K562 (cell line): ENCODE measurements at regions not wholly inside any gene's neighbourhood (a gene's known extent, or its start where the extent isn't known, plus 50 kb on each side); places are given as distances from the start of the nearest gene placed in this dataset.

ENCODE experiments used
- BRF1 ChIP-seq: IDR thresholded peaks from 3 replicates; pipeline ENCODE4 v1.6.1; 2011; ENCODE audit warnings: borderline replicate concordance, mild to moderate bottlenecking; ENCODE audit not compliant: insufficient read length; ENCODE audit errors: extremely low read depth
- MCM7 ChIP-seq, 2 experiments: fragments of 450-650 bp; IDR thresholded peaks; 2 replicates each; pipeline ENCODE4 v1.6.1; 2016 to 2018
- MTA2 ChIP-seq: fragments of 450-650 bp; IDR thresholded peaks from 2 replicates; pipeline ENCODE4 v1.6.1; 2016; ENCODE audit warnings: low read depth
- RBM17 ChIP-seq: fragments of 200-400 bp; formaldehyde crosslinking; IDR thresholded peaks from 2 replicates; pipeline ENCODE4 v1.6.1; 2017; ENCODE audit warnings: low read depth, mild to moderate bottlenecking, low read length, borderline replicate concordance
- ZNF589 ChIP-seq: fragments of 200-800 bp; sonication (Bioruptor generic); IDR thresholded peaks from 2 replicates; pipeline ENCODE4 v1.6.1; 2016; ENCODE audit warnings: low read depth, missing genetic modification characterization, missing compliant biosample characterization
- ZNF76 ChIP-seq: fragments of 250-450 bp; sonication (Bioruptor Pico); IDR thresholded peaks from 2 replicates; pipeline ENCODE4 v1.4.0; 2020; ENCODE audit warnings: mild to moderate bottlenecking, moderate library complexity, borderline replicate concordance
- ZNF79 ChIP-seq: fragments of 250-450 bp; sonication (Bioruptor Pico); IDR thresholded peaks from 2 replicates; pipeline ENCODE4 v1.4.0; 2020; ENCODE audit warnings: low read depth, mild to moderate bottlenecking, moderate library complexity
- TF ChIP-seq, protein P1 (sequence below): sonication (generic); formaldehyde crosslinking; IDR thresholded peaks from 2 replicates; pipeline ENCODE4 v1.8.0; 2022; ENCODE audit warnings: missing genetic modification reagents, mild to moderate bottlenecking, borderline replicate concordance
- TF ChIP-seq, protein P2 (sequence below): fragments of 450-650 bp; IDR thresholded peaks from 2 replicates; pipeline ENCODE4 v1.6.1; 2016; ENCODE audit warnings: low read depth, mild to moderate bottlenecking, moderate library complexity

DNA sequence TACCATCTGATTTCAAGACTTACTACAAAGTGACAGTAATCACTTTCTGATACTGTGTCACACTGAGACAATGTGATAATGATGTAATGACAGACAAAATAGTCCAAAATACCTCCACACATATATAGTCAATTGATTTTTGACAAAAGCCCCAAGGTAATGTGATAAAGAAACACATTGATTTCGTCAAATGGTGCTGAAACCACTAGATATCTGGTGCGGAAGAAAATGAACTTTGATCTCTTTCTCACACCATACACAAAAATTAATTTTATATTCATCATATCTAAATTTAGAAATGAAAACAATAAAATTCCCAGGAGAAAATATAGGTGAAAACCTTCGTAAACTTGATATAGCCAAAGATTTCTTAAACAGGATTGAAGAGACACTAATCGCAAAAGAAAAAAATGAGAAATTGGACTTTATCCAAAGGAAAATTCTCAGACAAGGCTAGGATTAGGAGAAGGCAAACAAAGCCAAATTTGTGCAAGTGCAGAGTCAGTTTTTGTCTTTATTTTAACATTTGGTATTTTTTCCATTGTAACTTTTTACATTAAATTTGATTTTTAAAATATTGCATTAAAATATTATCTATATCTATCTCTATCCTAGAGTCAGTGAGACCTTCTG, 739.9 kb downstream of the DIAPH3 start (continued):
- TF ChIP-seq, protein P1, sequence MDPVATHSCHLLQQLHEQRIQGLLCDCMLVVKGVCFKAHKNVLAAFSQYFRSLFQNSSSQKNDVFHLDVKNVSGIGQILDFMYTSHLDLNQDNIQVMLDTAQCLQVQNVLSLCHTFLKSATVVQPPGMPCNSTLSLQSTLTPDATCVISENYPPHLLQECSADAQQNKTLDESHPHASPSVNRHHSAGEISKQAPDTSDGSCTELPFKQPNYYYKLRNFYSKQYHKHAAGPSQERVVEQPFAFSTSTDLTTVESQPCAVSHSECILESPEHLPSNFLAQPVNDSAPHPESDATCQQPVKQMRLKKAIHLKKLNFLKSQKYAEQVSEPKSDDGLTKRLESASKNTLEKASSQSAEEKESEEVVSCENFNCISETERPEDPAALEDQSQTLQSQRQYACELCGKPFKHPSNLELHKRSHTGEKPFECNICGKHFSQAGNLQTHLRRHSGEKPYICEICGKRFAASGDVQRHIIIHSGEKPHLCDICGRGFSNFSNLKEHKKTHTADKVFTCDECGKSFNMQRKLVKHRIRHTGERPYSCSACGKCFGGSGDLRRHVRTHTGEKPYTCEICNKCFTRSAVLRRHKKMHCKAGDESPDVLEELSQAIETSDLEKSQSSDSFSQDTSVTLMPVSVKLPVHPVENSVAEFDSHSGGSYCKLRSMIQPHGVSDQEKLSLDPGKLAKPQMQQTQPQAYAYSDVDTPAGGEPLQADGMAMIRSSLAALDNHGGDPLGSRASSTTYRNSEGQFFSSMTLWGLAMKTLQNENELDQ (CRISPR knock-in tag), result no peak
- TF ChIP-seq MCM7 (IDR thresholded peaks at IDR 0.05) (no peak), ZNF589 (CRISPR knock-in tag) (no peak), ZNF76 (no peak), MTA2 (no peak), ZNF79 (CRISPR knock-in tag) (no peak), BRF1 (no peak), RBM17 (no peak)
- TF ChIP-seq, protein P2, sequence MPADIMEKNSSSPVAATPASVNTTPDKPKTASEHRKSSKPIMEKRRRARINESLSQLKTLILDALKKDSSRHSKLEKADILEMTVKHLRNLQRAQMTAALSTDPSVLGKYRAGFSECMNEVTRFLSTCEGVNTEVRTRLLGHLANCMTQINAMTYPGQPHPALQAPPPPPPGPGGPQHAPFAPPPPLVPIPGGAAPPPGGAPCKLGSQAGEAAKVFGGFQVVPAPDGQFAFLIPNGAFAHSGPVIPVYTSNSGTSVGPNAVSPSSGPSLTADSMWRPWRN, result no peak
